Upper lobe of right lung (tissue), 1 donor: ENCODE measurements at regions not wholly inside any gene's neighbourhood (a gene's known extent, or its start where the extent isn't known, plus 50 kb on each side); places are given as distances from the start of the nearest gene placed in this dataset.
"Not testable (repeated sequence)": the region's sequence is repeated elsewhere in the genome, so short reads cannot be mapped to it uniquely, and the experiment has no call there.

Experiments used
- ATAC-seq: fragments of 200-7000 bp; cut with Tn5 transposase; one replicate; pipeline ENCODE4 v1.9.1; 2020; ENCODE audit warnings: mild to moderate bottlenecking, moderate library complexity
- DNase-seq: peaks from one replicate; pipeline ENCODE4 v3.0.0-alpha.2; 2020
- H3K27ac ChIP-seq: fragments of 200-600 bp; one replicate; pipeline ENCODE4 v1.8.0; 2022
- H3K27me3 ChIP-seq: fragments of 200-600 bp; one replicate; pipeline ENCODE4 v1.8.0; 2022; ENCODE audit warnings: mild to moderate bottlenecking
- H3K36me3 ChIP-seq: fragments of 200-600 bp; one replicate; pipeline ENCODE4 v1.8.0; 2022
- H3K4me1 ChIP-seq: fragments of 200-600 bp; one replicate; pipeline ENCODE4 v1.8.0; 2022
- H3K4me3 ChIP-seq: fragments of 200-600 bp; one replicate; pipeline ENCODE4 v1.8.0; 2022; ENCODE audit warnings: mild to moderate bottlenecking
- H3K9me3 ChIP-seq: fragments of 200-600 bp; one replicate; pipeline ENCODE4 v1.8.0; 2022
- intact Hi-C: fragments of 100-400 bp; cut with DNase I; formaldehyde crosslinking; loops from one replicate; pipeline ENCODE4 v1.11.0; 2022
- TF ChIP-seq, protein P1 (sequence below): fragments of 200-600 bp; IDR thresholded peaks from one replicate; pipeline ENCODE4 v1.8.0; 2022; ENCODE audit warnings: antibody characterized with exemption
- donor health status: DM: no; HTN: yes; CAD: no; lungs with severe emphysema.

DNA sequence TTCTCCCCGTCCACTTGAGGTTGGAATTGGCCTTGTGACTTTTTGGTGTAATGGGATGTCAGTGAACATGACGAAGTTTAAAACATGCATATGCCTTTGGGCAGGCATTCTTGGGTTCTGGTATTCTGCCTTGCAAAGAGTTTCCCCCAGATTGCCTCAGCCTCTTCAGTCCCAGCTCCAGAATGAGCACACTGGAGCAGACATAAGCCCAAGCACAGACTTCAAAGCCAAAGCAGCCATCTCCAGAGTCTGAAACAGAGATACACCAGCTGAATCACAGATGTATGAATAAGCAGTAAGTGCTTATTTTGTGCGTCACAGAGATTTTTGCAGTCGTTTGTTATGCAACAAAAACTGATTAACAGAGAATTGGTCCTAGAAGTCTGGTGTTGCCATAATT, 546.0 kb downstream of the FRK start:
- no peak for DNase-seq
- H3K36me3 ChIP-seq: no peaks in the 10 kb centered on the region
- no peaks in the 10 kb centered on the region for H3K27me3 ChIP-seq
- H3K27ac ChIP-seq: no peak overlapping the region
- TF ChIP-seq, protein P1, sequence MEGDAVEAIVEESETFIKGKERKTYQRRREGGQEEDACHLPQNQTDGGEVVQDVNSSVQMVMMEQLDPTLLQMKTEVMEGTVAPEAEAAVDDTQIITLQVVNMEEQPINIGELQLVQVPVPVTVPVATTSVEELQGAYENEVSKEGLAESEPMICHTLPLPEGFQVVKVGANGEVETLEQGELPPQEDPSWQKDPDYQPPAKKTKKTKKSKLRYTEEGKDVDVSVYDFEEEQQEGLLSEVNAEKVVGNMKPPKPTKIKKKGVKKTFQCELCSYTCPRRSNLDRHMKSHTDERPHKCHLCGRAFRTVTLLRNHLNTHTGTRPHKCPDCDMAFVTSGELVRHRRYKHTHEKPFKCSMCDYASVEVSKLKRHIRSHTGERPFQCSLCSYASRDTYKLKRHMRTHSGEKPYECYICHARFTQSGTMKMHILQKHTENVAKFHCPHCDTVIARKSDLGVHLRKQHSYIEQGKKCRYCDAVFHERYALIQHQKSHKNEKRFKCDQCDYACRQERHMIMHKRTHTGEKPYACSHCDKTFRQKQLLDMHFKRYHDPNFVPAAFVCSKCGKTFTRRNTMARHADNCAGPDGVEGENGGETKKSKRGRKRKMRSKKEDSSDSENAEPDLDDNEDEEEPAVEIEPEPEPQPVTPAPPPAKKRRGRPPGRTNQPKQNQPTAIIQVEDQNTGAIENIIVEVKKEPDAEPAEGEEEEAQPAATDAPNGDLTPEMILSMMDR: no peak
- intact Hi-C loops: no loop called here
- no peak overlapping the region for H3K4me3 ChIP-seq
- no peak for ATAC-seq
- no peaks in the 10 kb centered on the region for H3K4me1 ChIP-seq
- no peaks in the 10 kb centered on the region for H3K9me3 ChIP-seq

DNA sequence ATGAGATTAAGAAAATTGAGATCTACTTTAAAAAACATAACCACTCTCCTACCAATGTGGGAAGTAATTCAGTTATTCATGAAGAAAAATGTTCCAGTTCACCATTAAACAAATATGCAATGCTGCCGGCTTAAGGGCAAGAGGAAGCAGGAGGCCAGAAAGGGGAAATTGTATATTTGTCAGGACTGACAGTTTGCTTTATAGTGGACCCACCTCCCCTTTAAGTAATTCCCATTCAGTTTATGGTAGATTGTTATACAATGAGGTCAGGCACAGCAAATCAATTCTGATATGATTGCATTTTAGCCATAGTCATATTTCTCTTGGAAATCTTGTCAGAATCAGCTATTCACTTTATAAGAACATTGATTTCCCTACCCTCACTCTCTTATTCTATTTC, 547.8 kb downstream of the FRK start:
- TF ChIP-seq, protein P1: no peak
- intact Hi-C loops: no loop called here
- ATAC-seq (no peak), DNase-seq (no peak)
- H3K4me3 ChIP-seq: no peak overlapping the region
- H3K27ac ChIP-seq: no peak overlapping the region
- no peaks in the 10 kb centered on the region for H3K36me3 ChIP-seq
- no peaks in the 10 kb centered on the region for H3K27me3 ChIP-seq
- H3K4me1 ChIP-seq: no peaks in the 10 kb centered on the region
- H3K9me3 ChIP-seq: no peaks in the 10 kb centered on the region

DNA sequence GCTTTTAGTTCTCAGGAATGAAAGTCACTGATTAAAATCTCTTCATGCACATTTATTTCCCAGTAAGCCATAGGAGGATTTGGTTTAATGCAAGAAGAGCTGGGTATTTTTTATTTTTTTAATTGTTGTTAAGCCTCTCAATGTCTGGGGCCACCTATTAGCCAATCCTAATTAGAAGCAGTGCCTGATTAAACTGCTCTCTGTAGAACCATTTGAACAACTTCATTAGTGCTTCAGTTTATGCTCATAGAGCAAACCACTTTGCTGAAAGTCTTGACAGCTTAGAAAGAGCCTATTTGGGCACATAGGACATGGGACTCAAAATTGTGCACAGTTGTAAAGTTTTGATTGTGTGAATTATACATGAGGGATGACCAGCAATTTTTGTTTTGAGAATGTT, 548.9 kb downstream of the FRK start:
- ATAC-seq (no peak), DNase-seq (no peak)
- Histone ChIP-seq H3K9me3 (no peaks in the 10 kb centered on the region), H3K27ac (no peak overlapping the region), H3K4me1 (no peaks in the 10 kb centered on the region), H3K36me3 (no peaks in the 10 kb centered on the region), H3K4me3 (no peak overlapping the region), H3K27me3 (no peaks in the 10 kb centered on the region)
- TF ChIP-seq, protein P1: no peak
- intact Hi-C loops: no loop called here

DNA sequence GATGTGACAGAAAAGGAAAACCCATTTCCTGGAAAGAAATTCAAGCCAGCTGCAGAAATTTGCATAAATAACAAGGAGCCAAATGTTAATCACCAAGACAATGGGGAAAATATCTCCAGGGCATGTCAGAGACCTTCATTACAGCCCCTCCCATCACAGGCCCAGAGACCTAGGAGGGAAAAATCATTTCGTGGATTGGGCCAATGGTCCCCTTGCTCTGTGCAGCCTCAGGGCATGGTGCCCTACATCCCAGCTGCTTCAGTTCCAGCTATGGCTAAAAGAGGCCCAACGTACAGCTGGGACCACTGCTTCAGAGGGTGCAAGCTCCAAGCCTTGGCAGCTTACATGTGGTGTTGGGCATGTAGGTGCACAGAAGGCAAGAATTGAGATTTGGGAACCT, 558.3 kb downstream of the FRK start:
- intact Hi-C loops, H3K4me3 ChIP-seq, H3K9me3 ChIP-seq, ATAC-seq, H3K4me1 ChIP-seq, H3K27ac ChIP-seq, DNase-seq, H3K36me3 ChIP-seq, H3K27me3 ChIP-seq: not testable (repeated sequence)

DNA sequence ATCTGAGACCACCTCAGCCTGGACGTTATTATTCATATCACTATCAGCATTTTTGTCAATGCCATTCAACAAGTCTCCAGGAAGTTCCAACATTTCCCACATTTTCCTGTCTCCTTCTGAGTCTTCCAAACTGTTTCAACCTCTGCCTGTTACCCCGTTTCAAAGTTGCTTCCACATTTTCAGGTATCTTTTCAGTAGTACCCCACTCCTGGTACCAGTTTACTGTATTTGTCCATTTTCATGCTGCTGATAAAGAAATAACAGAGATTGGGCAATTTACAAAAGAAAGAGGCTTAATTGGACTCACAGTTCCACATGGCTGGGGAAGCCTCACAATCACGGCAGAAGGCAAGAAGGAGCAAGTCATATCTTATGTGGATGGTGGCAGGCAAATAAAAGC, 565.5 kb downstream of the FRK start:
- Histone ChIP-seq H3K4me1 (no peaks in the 10 kb centered on the region), H3K4me3 (no peak overlapping the region), H3K27me3 (no peaks in the 10 kb centered on the region), H3K9me3 (no peaks in the 10 kb centered on the region), H3K27ac (no peak overlapping the region), H3K36me3 (no peaks in the 10 kb centered on the region)
- DNase-seq (no peak), ATAC-seq (no peak)
- TF ChIP-seq, protein P1: no peak
- intact Hi-C loops: no loop called here

DNA sequence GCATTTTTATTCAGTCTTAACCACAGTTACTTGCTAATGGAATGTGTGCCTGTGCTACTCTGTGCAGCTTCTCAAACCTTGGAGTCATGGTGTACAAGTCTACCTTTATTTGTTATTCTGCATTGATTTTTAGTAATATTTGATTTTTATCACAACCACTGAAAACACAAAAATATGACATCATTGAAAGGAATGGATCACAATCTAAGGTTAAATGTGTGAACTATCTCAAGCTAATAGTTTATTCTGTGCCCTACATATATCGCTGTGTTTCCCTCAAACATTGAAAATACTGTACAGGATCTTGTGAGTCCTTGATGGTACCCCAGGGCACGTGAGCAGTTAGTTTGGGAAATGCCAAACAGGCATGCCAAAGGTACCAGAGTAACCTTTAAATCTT, 573.4 kb downstream of the FRK start:
- intact Hi-C loops: no loop called here
- ATAC-seq (no peak), DNase-seq (no peak)
- Histone ChIP-seq H3K4me3 (no peak overlapping the region), H3K9me3 (no peaks in the 10 kb centered on the region), H3K27me3 (no peaks in the 10 kb centered on the region), H3K27ac (no peak overlapping the region), H3K4me1 (no peaks in the 10 kb centered on the region), H3K36me3 (no peaks in the 10 kb centered on the region)
- TF ChIP-seq, protein P1: no peak
